ENCODE measurements at regions not wholly inside any gene's neighbourhood (a gene's known extent, or its start where the extent isn't known, plus 50 kb on each side); places are given as distances from the start of the nearest gene placed in this dataset.

GRCh38 chr4:10740251-10740650 is 55.7 kb upstream of the CLNK start:
- no peaks in the 10 kb centered on the region for H3K4me1 ChIP-seq (ENCODE audit: control insufficient read depth in 1 of 2, insufficient read depth in 2 of 2, low read depth in 1 of 2, low read length in 1 of 2)
- H3K9me2 ChIP-seq: no peaks in the 10 kb centered on the region; the same call in 1 of the 2 replicates
- no peak for DNase-seq
- no peaks in the 10 kb centered on the region for H3F3A ChIP-seq (replicated peaks; ENCODE audit: insufficient read depth)
- TF ChIP-seq TAF1 (IDR thresholded peaks at IDR 0.05; ENCODE audit: borderline replicate concordance, low read depth, low read length) (no peak), MEF2A (IDR thresholded peaks at IDR 0.05; ENCODE audit: borderline replicate concordance, low read depth) (no peak), NFIC (IDR thresholded peaks at IDR 0.05; ENCODE audit: borderline replicate concordance) (no peak), IRF3 (IDR thresholded peaks at IDR 0.05; ENCODE audit: low read depth, low read length) (no peak), EZH2phosphoT487 (IDR thresholded peaks at IDR 0.05; ENCODE audit: borderline replicate concordance, low read depth) (no peak), RFX5 (IDR thresholded peaks at IDR 0.05; ENCODE audit: low read length) (no peak), JUND (IDR thresholded peaks at IDR 0.05) (no peak), MXI1 (IDR thresholded peaks at IDR 0.05; ENCODE audit: low read depth, low read length) (no peak), TEAD4 (IDR thresholded peaks at IDR 0.05; ENCODE audit: borderline replicate concordance, insufficient read depth) (no peak), GABPA (IDR thresholded peaks at IDR 0.05; ENCODE audit: low read depth) (no peak), CHD2 (IDR thresholded peaks at IDR 0.05; ENCODE audit: low read length, partially characterized antibody) (no peak), POLR2AphosphoS5 (IDR thresholded peaks at IDR 0.05; ENCODE audit: low read depth, low read length) (no peak), YY1 (IDR thresholded peaks at IDR 0.05; ENCODE audit: low read depth) (no peak), RXRA (IDR thresholded peaks at IDR 0.05; ENCODE audit: borderline replicate concordance, low read depth) (no peak), FOXM1 (IDR thresholded peaks at IDR 0.05; ENCODE audit: low read depth) (no peak)
- TF ChIP-seq, protein P1, sequence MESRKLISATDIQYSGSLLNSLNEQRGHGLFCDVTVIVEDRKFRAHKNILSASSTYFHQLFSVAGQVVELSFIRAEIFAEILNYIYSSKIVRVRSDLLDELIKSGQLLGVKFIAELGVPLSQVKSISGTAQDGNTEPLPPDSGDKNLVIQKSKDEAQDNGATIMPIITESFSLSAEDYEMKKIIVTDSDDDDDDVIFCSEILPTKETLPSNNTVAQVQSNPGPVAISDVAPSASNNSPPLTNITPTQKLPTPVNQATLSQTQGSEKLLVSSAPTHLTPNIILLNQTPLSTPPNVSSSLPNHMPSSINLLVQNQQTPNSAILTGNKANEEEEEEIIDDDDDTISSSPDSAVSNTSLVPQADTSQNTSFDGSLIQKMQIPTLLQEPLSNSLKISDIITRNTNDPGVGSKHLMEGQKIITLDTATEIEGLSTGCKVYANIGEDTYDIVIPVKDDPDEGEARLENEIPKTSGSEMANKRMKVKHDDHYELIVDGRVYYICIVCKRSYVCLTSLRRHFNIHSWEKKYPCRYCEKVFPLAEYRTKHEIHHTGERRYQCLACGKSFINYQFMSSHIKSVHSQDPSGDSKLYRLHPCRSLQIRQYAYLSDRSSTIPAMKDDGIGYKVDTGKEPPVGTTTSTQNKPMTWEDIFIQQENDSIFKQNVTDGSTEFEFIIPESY (IDR thresholded peaks at IDR 0.05; ENCODE audit: borderline replicate concordance, low read depth): no peak
- TF ChIP-seq, protein P2, sequence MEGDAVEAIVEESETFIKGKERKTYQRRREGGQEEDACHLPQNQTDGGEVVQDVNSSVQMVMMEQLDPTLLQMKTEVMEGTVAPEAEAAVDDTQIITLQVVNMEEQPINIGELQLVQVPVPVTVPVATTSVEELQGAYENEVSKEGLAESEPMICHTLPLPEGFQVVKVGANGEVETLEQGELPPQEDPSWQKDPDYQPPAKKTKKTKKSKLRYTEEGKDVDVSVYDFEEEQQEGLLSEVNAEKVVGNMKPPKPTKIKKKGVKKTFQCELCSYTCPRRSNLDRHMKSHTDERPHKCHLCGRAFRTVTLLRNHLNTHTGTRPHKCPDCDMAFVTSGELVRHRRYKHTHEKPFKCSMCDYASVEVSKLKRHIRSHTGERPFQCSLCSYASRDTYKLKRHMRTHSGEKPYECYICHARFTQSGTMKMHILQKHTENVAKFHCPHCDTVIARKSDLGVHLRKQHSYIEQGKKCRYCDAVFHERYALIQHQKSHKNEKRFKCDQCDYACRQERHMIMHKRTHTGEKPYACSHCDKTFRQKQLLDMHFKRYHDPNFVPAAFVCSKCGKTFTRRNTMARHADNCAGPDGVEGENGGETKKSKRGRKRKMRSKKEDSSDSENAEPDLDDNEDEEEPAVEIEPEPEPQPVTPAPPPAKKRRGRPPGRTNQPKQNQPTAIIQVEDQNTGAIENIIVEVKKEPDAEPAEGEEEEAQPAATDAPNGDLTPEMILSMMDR (IDR thresholded peaks at IDR 0.05): no peak
- H3K79me2 ChIP-seq (ENCODE audit: insufficient read depth): no peaks in the 10 kb centered on the region
- ChIA-PET POLR2A (no interaction called here), CTCF (no interaction called here)
- no peak overlapping the region for H3K27ac ChIP-seq (ENCODE audit: low read depth in 2 of 2, low read length in 1 of 2)
- no peaks in the 10 kb centered on the region for H4K20me1 ChIP-seq (ENCODE audit: insufficient read depth)
- no peak overlapping the region for H3K4me3 ChIP-seq (ENCODE audit: low read depth in 2 of 2, low read length in 1 of 2)
- WGBS (ENCODE audit: low lambda C conversion rate): 10% methylated on average over 1 of the region's 1 CpG
- H3K9ac ChIP-seq: no peak overlapping the region
- no peaks in the 10 kb centered on the region for H3K9me3 ChIP-seq
- no peaks in the 10 kb centered on the region for H3K36me3 ChIP-seq (replicated peaks in 1 of 2; ENCODE audit: control insufficient read depth in 1 of 2, insufficient read depth in 2 of 2, low read length in 1 of 2)
- no peaks in the 10 kb centered on the region for H3K27me3 ChIP-seq (ENCODE audit: insufficient read depth)
- no peak overlapping the region for H2AFZ ChIP-seq (ENCODE audit: low read depth)
- no peak overlapping the region for H3K4me2 ChIP-seq

All from SK-N-SH (cell line).